ENCODE measurements at regions not wholly inside any gene's neighbourhood (a gene's known extent, or its start where the extent isn't known, plus 50 kb on each side); places are given as distances from the start of the nearest gene placed in this dataset.

- TF ChIP-seq ZNF580 (CRISPR knock-in tag; IDR thresholded peaks at IDR 0.05; ENCODE audit: borderline replicate concordance, low read depth) (no peak), HDAC2 (CRISPR knock-in tag; IDR thresholded peaks at IDR 0.05) (no peak), TBX2 (CRISPR knock-in tag; IDR thresholded peaks at IDR 0.05; ENCODE audit: borderline replicate concordance) (no peak), SNAPC5 (CRISPR knock-in tag; IDR thresholded peaks at IDR 0.05; ENCODE audit: borderline replicate concordance) (no peak), ZNF605 (CRISPR knock-in tag; IDR thresholded peaks at IDR 0.05) (no peak), ZNF33A (CRISPR knock-in tag; IDR thresholded peaks at IDR 0.05; ENCODE audit: borderline replicate concordance) (no peak), ZNF720 (CRISPR knock-in tag; IDR thresholded peaks at IDR 0.05) (no peak), NKX3-1 (CRISPR knock-in tag; IDR thresholded peaks at IDR 0.05) (no peak), MED1 (CRISPR knock-in tag; IDR thresholded peaks at IDR 0.05) (no peak), KDM4B (CRISPR knock-in tag; IDR thresholded peaks at IDR 0.05) (no peak), MTA1 (CRISPR knock-in tag; IDR thresholded peaks at IDR 0.05; ENCODE audit: borderline replicate concordance) (no peak), CREBL2 (CRISPR knock-in tag; IDR thresholded peaks at IDR 0.05; ENCODE audit: borderline replicate concordance) (no peak), CC2D1A (CRISPR knock-in tag; IDR thresholded peaks at IDR 0.05) (no peak)
Observed at GRCh38 chr20:6835609-6836008, 68.1 kb downstream of the BMP2 start (continued).

- FAIRE-seq, result no peak
- CTCF ChIA-PET (ENCODE audit: low intra/inter-chr PET ratio, low total read pairs), result no interaction called here
Observed at GRCh38 chr20:6836821-6837374, 69.4 kb downstream of the BMP2 start.

More at GRCh38 chr20:6836821-6837374, 69.4 kb downstream of the BMP2 start:
- no peak for ATAC-seq
- intact Hi-C loops (cut with micrococcal nuclease; ENCODE audit: unreplicated experiment), result no loop called here
- no peaks in the 10 kb centered on the region for H4K20me1 ChIP-seq (ENCODE audit: insufficient read depth, low read length)
- no peak overlapping the region for H3K27ac ChIP-seq (ENCODE audit: extremely low read length, insufficient read depth, low read length)
- no peaks in the 10 kb centered on the region for H3K36me3 ChIP-seq (replicated peaks in 1 of 2; ENCODE audit: control insufficient read depth in 1 of 2, insufficient read depth in 2 of 2, low read length in 2 of 2)
- in situ Hi-C loops (cut with HindIII; ENCODE audit: extremely low pct_ligation_motif_present, low pct_unique_long_range_greater_than_20kb), result loop anchor here (10.0 kb wide), 1 partner anchor 1018 kb away; no protein-coding TSS in a partner anchor
- H3K79me2 ChIP-seq (ENCODE audit: insufficient read depth, low read length), result no peaks in the 10 kb centered on the region
- POLR2A ChIA-PET, result no interaction called here
- no peak for DNase-seq (ENCODE audit: low spot score)
- WGBS (ENCODE audit: low lambda C conversion rate), result 16% methylated on average over 7 of the region's 7 CpGs
- no peak for TF ChIP-seq ZNF766 (CRISPR knock-in tag; IDR thresholded peaks at IDR 0.05; ENCODE audit: borderline replicate concordance)
- peak in 1 of 2 experiments; percentile 39; a peak in 1 of 4 replicates for TF ChIP-seq MAFK (conservative IDR thresholded peaks at IDR 0.05 in 1 of 2, IDR thresholded peaks at IDR 0.05 in 1 of 2; ENCODE audit: low read length in 2 of 2)
- no peak overlapping the region for H2AFZ ChIP-seq (ENCODE audit: low read length)
- no peaks in the 10 kb centered on the region for H3K27me3 ChIP-seq (ENCODE audit: control insufficient read depth in 1 of 2, insufficient read depth in 2 of 2, low read length in 2 of 2)
- H3K9ac ChIP-seq (ENCODE audit: insufficient read depth, low read depth, low read length), result no peak overlapping the region
- no peak overlapping the region for H3K4me2 ChIP-seq (ENCODE audit: low read depth, low read length)
- no TSS peak for BruUV-seq (replicated peaks)
- H3K4me1 ChIP-seq (ENCODE audit: insufficient read depth, low read length), result no peaks in the 10 kb centered on the region
- no peaks in the 10 kb centered on the region for H3K9me3 ChIP-seq (ENCODE audit: low read length)
- H3K4me3 ChIP-seq (replicated peaks in 1 of 3; ENCODE audit: insufficient read depth in 1 of 3, low read depth in 2 of 3, low read length in 3 of 3), result no peak overlapping the region
